ENCODE measurements at regions not wholly inside any gene's neighbourhood (a gene's known extent, or its start where the extent isn't known, plus 50 kb on each side); places are given as distances from the start of the nearest gene placed in this dataset.

DNA sequence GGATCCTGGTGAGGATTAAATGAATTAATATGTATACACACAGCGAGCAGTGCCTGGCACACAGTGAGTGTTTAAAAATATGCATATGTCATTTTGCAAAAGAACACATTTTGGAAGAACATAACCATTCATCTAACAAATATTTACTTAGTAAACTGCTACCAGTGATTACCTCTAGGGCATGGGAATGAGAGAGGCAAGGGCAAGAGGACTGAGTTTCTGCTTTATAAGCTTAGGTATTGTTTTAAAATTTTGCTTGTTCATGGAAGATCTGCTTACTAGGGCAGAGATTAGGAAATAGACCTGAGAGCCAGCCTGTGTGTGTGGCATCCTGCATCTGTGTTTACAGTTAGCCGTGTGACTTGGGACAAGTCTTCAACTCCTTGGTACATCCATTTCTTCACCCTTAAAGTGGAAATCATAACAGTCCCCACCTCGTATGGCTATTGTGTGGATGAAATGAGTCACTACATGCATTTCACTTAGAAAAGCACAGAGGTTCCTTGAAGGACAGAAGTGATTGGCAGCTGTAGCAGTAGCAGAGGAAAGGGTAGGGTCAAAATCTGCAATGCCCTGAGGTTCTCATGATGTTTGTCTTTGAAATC lies 198.5 kb upstream of the FMN2 start:
- H3K4me1 ChIP-seq, result no peaks in the 10 kb centered on the region
- H3K27me3 ChIP-seq (ENCODE audit: insufficient read depth in 3 of 3, low read length in 2 of 3), result no peaks in the 10 kb centered on the region
- intact Hi-C loops (cut with DNase I), result no loop called here
- H3K27ac ChIP-seq, result no peak overlapping the region
- TF ChIP-seq, protein P1, sequence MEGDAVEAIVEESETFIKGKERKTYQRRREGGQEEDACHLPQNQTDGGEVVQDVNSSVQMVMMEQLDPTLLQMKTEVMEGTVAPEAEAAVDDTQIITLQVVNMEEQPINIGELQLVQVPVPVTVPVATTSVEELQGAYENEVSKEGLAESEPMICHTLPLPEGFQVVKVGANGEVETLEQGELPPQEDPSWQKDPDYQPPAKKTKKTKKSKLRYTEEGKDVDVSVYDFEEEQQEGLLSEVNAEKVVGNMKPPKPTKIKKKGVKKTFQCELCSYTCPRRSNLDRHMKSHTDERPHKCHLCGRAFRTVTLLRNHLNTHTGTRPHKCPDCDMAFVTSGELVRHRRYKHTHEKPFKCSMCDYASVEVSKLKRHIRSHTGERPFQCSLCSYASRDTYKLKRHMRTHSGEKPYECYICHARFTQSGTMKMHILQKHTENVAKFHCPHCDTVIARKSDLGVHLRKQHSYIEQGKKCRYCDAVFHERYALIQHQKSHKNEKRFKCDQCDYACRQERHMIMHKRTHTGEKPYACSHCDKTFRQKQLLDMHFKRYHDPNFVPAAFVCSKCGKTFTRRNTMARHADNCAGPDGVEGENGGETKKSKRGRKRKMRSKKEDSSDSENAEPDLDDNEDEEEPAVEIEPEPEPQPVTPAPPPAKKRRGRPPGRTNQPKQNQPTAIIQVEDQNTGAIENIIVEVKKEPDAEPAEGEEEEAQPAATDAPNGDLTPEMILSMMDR (IDR thresholded peaks at IDR 0.05), result no peak
- DNase-seq, result no peak
- no peak for ATAC-seq
- no peak overlapping the region for H3K4me3 ChIP-seq
- no peaks in the 10 kb centered on the region for H3K36me3 ChIP-seq (ENCODE audit: insufficient read depth in 1 of 2, low read depth in 1 of 2)
- no peaks in the 10 kb centered on the region for H3K9me3 ChIP-seq
- 39 to 56% (median 43%) methylated on average over 3 of the region's 3 CpGs for WGBS, 3 donors

- no peak overlapping the region for H3K27ac ChIP-seq
- no peaks in the 10 kb centered on the region for H3K27me3 ChIP-seq (ENCODE audit: insufficient read depth in 3 of 3, low read length in 2 of 3)
- TF ChIP-seq, protein P1 (IDR thresholded peaks at IDR 0.05), result no peak
- no peak for ATAC-seq
- no peaks in the 10 kb centered on the region for H3K36me3 ChIP-seq (ENCODE audit: insufficient read depth in 1 of 2, low read depth in 1 of 2)
- H3K4me1 ChIP-seq, result no peaks in the 10 kb centered on the region
- intact Hi-C loops (cut with DNase I), result loop anchor here in 1 of 2 donors (5.0 kb wide), 1 partner anchor 494 kb away; no protein-coding TSS in a partner anchor
- DNase-seq, result no peak
- 85 to 95% (median 90%) methylated on average over 2 of the region's 2 CpGs for WGBS, 3 donors
- no peak overlapping the region for H3K4me3 ChIP-seq
- H3K9me3 ChIP-seq, result no peaks in the 10 kb centered on the region
Observed at GRCh38 chr1:239896569-239896968, 195.1 kb upstream of the FMN2 start.

- Histone ChIP-seq H3K4me1 (no peaks in the 10 kb centered on the region), H3K36me3 (ENCODE audit: insufficient read depth in 1 of 2, low read depth in 1 of 2) (no peaks in the 10 kb centered on the region), H3K9me3 (no peaks in the 10 kb centered on the region), H3K27me3 (ENCODE audit: insufficient read depth in 3 of 3, low read length in 2 of 3) (no peaks in the 10 kb centered on the region), H3K27ac (no peak overlapping the region), H3K4me3 (no peak overlapping the region)
- 56 to 64% (median 56%) methylated on average over 9 of the region's 9 CpGs for WGBS, 3 donors
- no peak for ATAC-seq
- intact Hi-C loops (cut with DNase I), result loop anchor here in 1 of 2 donors (5.0 kb wide), 1 partner anchor 495 kb away; no protein-coding TSS in a partner anchor
- no peak for DNase-seq
- TF ChIP-seq, protein P1 (IDR thresholded peaks at IDR 0.05), result no peak
Observed at GRCh38 chr1:239896980-239897379, 194.7 kb upstream of the FMN2 start.

DNA sequence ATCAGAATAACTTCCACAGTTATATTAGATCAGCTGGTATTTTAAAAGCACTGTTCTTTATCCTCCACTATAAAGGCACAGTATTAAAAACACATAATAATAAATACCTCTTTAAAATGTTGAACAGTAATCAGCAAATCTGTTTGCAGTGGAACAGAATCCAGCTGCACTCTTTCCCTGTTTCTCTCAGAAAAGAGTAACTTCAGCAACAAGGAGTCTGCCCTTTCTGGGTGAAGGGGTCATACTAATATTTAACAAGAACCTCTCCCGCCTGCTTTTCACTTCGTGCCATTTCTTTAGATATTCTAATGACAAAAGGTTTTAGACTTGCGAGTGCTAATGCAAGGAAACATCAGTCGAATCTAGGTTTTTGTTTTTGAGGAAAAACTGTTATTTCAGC lies 194.2 kb upstream of the FMN2 start:
- H3K27ac ChIP-seq, result no peak overlapping the region
- no peaks in the 10 kb centered on the region for H3K27me3 ChIP-seq (ENCODE audit: insufficient read depth in 3 of 3, low read length in 2 of 3)
- no peak for ATAC-seq
- 36 to 49% (median 45%) methylated on average over 4 of the region's 4 CpGs for WGBS, 3 donors
- H3K4me3 ChIP-seq, result no peak overlapping the region
- TF ChIP-seq, protein P1 (IDR thresholded peaks at IDR 0.05), result no peak
- H3K4me1 ChIP-seq, result no peaks in the 10 kb centered on the region
- intact Hi-C loops (cut with DNase I), result loop anchor here in 1 of 2 donors (5.0 kb wide), 1 partner anchor 495 kb away; no protein-coding TSS in a partner anchor
- H3K36me3 ChIP-seq (ENCODE audit: insufficient read depth in 1 of 2, low read depth in 1 of 2), result no peaks in the 10 kb centered on the region
- no peak for DNase-seq
- H3K9me3 ChIP-seq, result no peaks in the 10 kb centered on the region
